CD4-positive, alpha-beta T cell treated with Interleukin-17A for 1 hour (primary cell): ENCODE measurements at regions not wholly inside any gene's neighbourhood (a gene's known extent, or its start where the extent isn't known, plus 50 kb on each side); places are given as distances from the start of the nearest gene placed in this dataset.
"Not testable (repeated sequence)": the region's sequence is repeated elsewhere in the genome, so short reads cannot be mapped to it uniquely, and the experiment has no call there.

Experiments
- DNase-seq: peaks from one replicate; pipeline ENCODE4 v3.0.0-alpha.2; 2020

GRCh38 chr1:221029981-221030649, 150.9 kb downstream of the HLX start:
- no peak for DNase-seq

DNA sequence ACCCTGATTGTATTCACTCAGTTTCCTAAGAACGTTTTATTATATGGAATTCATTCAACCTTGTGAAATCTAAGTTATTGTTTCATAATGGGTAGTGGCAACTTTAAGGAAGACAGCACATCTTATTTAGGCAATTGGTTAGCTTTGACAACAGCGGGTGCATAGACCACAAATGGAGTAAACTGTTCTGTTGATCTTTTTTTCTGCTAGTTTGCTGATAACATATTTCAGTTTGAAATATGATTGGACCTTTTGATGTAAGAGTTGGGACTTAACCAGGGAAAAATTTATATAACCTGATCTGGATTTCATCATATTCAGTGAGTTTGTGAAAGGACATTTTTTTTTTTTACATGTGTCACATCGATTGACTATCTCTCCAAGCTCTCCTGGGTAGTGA, 151.7 kb downstream of the HLX start:
- DNase-seq: no peak

DNA sequence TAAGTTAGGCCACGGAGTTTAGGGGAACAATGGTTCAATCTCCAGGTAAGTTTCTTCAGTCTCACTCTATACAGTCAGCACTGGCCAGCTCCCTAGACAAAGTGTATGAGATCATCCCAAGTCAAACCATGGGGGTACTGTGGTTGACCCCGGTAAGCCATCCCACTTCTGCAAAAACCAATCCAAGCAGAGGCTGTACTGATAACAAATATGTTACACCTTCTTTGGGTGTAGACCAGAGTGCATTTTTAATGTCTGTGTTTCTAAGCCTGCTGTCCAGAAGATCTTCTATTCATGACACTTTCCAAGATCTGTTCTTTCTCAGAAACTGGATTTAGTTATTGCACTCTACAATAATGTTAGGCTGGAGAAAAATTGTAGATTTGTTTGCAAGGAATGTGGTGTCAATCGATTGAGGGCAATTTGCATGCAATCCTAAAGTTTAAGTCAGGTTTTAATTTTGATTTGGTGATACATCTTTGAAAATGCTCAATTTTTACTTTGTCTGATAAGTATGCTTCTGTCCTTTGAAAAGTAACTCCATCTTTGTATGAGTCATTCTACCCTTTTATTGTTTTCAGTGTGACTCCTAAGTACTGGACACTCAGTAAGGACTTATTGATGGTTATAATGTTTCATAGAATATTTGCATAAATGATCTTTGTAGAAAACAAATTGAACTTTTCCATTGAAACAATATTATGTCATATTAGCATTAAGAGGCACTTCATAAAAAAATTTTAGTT, 152.4 kb downstream of the HLX start:
- DNase-seq: no peak

DNA sequence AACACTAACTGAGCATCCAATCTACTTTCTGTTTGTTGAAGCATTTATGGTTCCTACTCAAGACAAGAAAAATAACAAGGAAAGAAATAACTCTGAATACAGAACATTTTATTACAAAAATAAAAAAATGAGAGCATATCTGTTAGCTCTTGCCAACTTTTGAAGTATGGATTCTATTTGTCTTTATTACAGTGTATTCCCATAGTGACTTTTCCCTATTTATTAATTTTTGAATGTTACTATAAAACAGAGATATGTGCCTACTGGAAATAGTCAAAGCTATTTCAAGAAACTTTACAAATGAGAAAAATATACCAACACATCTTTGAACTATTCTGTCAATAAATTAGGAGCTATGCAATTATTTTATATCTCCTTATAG, 153.0 kb downstream of the HLX start:
- DNase-seq: no peak

DNA sequence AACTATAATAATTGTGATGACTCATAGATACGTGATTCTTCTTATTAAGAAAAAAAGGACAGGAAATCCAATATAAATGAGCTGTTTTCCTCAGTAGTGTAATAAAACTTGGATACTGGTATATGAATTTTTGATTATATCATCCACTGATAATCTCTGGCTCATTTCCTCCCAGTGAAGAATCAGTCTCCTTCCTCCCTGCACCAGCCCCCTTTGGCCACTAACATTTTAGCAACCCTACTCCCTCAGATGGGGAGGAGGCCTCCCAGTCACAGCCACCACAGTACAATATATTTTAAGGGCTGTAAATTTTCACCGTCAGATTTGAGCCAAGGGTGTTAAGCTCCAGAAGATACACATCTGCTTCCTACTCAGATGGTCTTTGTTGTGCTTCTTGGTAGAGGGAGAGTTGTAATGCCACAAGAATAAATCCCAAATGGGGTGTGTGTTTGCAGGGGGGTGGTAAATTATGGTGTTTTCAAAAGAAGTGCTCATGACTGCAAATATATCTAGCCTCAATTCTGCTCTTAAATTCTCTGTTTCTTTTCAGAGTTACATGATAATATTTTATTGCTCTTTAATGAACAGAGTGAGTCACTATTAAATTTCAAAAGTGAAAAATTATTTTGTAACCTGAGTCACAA, 153.5 kb downstream of the HLX start:
- no peak for DNase-seq

DNA sequence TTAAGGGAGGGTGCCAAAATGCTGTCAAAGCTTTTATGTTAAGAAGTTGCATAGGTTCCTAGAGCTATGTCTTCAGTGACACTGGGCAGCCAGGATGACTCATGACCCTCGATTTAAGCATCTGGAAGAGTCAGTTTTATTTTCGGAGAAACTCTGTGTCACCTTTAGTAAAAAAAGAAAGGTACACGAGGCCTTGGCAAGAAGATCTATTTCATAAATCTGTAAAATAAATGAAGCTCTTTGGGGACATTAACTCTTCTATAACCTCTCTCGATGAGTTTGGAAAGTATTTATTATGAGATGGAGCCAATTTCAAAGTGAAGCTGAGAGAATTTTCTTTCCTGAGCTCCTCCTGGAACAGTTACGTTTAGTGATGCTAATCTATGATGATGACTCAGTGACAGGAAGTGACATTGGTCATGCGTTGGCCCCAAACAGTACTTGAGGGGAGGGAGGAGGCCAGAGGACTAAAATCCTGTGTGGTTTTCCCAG, 156.5 kb downstream of the HLX start:
- no peak for DNase-seq

- DNase-seq: no peak
Observed at GRCh38 chr1:221039616-221040015, 160.4 kb downstream of the HLX start.

DNA sequence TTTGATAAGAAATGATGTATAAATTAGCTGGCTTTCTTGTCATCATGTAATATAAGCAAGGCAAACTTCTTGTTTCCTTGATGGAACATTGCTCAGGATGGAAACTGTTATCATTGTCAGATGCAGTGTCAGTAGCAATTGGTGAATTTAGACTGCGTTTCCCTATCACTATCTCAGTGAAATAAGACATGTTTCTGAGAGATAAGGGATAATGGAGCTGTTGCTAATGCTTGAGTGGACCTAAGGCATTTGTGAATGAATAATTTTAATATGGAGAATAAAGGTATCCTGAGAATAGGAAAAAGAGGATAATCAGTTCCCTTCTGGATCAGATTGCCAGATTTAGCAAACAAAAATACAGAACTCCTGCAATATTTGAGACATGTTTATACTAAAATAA, 160.9 kb downstream of the HLX start:
- DNase-seq: no peak

GRCh38 chr1:221040691-221041285, 161.5 kb downstream of the HLX start:
- DNase-seq: no peak

DNA sequence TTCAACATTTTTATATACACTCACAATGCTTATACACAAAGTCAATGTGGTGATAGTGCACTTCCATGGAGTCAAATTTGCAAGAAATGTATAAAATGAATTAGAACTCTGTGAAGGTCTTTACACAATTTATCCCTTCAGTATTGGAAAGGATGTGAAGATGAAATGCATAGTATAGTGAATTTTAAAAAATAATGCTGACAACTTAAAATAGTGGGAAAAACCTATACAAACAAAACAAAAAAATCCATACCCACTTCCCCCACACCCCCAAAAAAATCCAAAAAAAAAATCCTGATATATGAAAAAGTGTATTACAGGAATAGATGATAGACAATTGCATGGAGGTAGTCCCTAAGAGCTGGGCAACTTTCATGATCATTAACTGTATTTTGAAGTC, 165.3 kb downstream of the HLX start:
- no peak for DNase-seq

DNA sequence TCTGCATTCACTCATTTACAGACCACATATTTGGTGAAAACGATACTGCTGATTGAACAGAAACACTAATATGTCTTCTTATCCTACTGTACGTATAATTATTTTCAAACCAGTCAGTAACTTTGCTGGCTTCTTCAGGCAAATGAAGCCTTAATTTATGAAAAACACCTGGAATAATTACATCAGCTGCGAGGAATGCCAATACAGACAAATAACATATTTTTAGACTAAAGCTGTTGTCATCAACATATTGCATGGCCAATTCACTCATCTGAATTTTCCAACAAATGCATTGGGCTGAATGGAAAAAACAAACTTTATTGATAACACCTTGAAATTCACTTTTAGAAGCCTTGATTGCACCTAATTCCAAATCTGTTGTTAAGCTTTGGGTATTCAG, 165.9 kb downstream of the HLX start:
- no peak for DNase-seq

DNA sequence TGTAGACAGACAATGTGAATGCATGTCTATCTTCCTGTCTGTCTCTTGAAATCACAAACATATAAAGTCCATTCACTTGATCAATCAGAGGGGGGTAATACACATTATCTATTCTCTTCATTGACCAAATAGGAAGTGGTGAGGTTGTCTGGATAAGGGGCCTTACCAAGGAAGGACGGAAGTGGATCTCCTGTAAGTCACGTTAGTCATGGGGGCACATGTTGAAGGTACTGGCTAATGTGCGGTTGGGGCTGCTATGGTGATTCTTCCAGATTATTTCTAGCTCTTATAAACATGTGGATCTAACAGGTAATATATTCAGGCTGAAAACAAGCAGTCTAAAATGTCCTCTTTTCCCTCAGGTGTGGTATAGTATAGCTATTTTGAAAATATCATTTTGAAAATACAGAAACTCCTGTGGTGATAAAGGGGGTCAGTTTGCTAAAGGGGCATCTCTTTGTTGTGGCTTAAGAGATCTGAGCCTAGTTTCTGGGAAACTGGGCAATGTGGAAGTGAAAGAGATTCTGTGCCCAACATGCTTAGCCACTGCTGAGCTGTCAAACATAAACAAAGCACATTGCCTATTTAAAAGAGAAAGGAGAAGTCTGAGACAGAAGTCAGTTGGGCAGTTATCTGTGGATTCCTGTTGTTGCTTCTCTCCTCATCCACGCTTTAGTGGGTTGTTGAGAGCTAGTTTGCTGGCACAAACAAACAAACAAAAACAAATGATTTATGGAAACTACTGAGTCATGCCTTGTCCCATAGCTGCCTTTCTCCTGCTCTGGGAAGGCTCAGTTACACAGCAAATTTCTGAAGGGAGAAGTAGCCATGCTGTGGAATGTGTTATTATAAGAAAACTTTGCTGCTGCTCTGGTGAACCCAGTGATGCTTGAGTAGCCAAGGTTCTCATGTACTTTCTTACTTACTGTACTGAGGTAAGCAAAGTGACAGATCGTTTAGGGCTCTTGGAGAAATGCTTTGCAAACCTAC, 166.9 kb downstream of the HLX start:
- DNase-seq: peak; percentile 2

- DNase-seq: not testable (repeated sequence)
Observed at GRCh38 chr1:221051391-221051790, 172.1 kb downstream of the HLX start.

GRCh38 chr1:221053889-221054288, 174.6 kb downstream of the HLX start:
- no peak for DNase-seq

DNA sequence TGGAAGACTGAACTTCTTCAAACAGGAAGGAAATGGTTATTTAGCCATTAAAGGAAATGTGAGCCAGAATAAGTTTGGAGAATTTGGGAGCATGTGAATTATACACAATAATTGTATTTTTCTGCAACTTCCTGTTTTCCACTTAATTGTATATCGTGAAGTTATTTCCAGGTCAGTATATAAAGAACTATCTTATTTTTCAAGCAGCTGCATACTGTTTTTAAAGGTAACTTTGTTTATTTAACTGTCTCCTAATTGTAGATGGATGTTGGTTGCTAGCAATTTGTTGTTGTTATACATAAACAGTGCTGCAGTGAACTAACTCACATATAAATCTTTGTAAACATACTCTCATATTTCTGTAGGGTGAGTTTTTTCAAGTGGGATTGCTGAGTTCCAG, 180.3 kb downstream of the HLX start:
- no peak for DNase-seq

GRCh38 chr1:221063651-221064050, 184.4 kb downstream of the HLX start:
- DNase-seq: no peak

DNA sequence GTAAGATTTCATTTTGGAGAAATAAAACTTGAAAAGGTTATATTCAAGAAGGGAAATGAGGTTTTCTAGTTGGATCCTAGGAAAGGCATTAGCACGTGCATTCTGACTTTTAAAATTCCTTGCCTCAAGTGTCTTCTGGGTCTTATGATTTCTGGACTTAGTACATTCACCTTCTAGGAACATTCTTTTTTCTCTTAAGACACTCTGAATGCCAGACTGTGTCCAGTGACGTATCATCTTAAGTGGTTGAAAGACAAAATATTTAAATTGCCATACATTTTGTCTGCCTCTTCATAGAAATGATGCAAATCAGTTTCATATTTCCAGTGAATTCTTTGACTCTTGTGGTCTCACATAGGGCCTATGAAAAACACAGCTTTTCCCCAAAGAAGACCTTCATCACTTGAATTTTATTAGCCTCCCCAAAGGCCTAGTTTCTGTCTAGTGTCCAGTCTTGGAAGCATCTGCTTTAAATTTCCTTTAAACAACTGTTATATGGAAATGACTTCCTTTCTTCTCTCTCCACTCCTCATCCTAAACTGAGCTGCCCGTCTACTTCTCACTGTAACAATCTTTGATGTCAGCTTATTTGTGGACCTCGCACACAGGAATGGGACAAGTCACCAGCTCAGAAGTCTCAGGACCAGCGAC, 187.2 kb downstream of the HLX start:
- no peak for DNase-seq

- no peak for DNase-seq
Observed at GRCh38 chr1:221067721-221068120, 188.5 kb downstream of the HLX start.

- DNase-seq: no peak
Observed at GRCh38 chr1:221069178-221069903, 190.1 kb downstream of the HLX start.

GRCh38 chr1:221069986-221070385, 190.7 kb downstream of the HLX start:
- no peak for DNase-seq

GRCh38 chr1:221071777-221072176, 192.5 kb downstream of the HLX start:
- DNase-seq: no peak
